Vagina (tissue), 2 donors: ENCODE measurements at regions not wholly inside any gene's neighbourhood (a gene's known extent, or its start where the extent isn't known, plus 50 kb on each side); places are given as distances from the start of the nearest gene placed in this dataset.

Source experiments
- POLR2AphosphoS5 ChIP-seq, 2 donors: sonication (generic); formaldehyde crosslinking; IDR thresholded peaks; one replicate each; pipeline ENCODE4 v1.9.0; 2017; ENCODE audit warnings: antibody characterized with exemption in 2 of 2, mild to moderate bottlenecking in 2 of 2, low read depth in 1 of 2; ENCODE audit not compliant: insufficient read depth in 1 of 2
- TF ChIP-seq, protein P1 (sequence below), 3 experiments: fragments of 450-650 bp in 2 of 3; fragments of 200-600 bp in 1 of 3; sonication (generic) in 1 of 3; IDR thresholded peaks; one replicate each; pipeline ENCODE4 v1.5.1; 2017 to 2019; ENCODE audit warnings: antibody characterized with exemption in 3 of 3, mild to moderate bottlenecking in 2 of 3, moderate library complexity in 2 of 3

GRCh38 chr18:7479756-7480155 is 87.4 kb upstream of the PTPRM start:
- TF ChIP-seq, protein P1, sequence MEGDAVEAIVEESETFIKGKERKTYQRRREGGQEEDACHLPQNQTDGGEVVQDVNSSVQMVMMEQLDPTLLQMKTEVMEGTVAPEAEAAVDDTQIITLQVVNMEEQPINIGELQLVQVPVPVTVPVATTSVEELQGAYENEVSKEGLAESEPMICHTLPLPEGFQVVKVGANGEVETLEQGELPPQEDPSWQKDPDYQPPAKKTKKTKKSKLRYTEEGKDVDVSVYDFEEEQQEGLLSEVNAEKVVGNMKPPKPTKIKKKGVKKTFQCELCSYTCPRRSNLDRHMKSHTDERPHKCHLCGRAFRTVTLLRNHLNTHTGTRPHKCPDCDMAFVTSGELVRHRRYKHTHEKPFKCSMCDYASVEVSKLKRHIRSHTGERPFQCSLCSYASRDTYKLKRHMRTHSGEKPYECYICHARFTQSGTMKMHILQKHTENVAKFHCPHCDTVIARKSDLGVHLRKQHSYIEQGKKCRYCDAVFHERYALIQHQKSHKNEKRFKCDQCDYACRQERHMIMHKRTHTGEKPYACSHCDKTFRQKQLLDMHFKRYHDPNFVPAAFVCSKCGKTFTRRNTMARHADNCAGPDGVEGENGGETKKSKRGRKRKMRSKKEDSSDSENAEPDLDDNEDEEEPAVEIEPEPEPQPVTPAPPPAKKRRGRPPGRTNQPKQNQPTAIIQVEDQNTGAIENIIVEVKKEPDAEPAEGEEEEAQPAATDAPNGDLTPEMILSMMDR (IDR thresholded peaks at IDR 0.05) = no peak
- TF ChIP-seq POLR2AphosphoS5 (IDR thresholded peaks at IDR 0.05; ENCODE audit: insufficient read depth in 1 of 2, low read depth in 1 of 2) = no peak
